Keratinocyte (primary cell): ENCODE measurements at regions not wholly inside any gene's neighbourhood (a gene's known extent, or its start where the extent isn't known, plus 50 kb on each side); places are given as distances from the start of the nearest gene placed in this dataset.

Experiments
- CTCF ChIP-seq, 3 experiments: IDR thresholded peaks in 1 of 3; conservative IDR thresholded peaks in 1 of 3; optimal IDR thresholded peaks in 1 of 3; 2 replicates in 2 of 3; 3 replicates in 1 of 3; pipeline versions ENCODE3 to v1.5.1; 2011; ENCODE audit warnings: low read length in 3 of 3, mild to moderate bottlenecking in 3 of 3, moderate library complexity in 2 of 3, control low read depth in 1 of 3, inconsistent platforms in 1 of 3; ENCODE audit not compliant: insufficient read depth in 2 of 3; ENCODE audit errors: extremely low read depth in 1 of 3
- EZH2 ChIP-seq: IDR thresholded peaks from one replicate; pipeline ENCODE4 v1.6.1; 2012; ENCODE audit warnings: inconsistent platforms, mild to moderate bottlenecking, low read length, moderate library complexity

- TF ChIP-seq CTCF (optimal IDR thresholded peaks at IDR 0.05 in 1 of 3, IDR thresholded peaks at IDR 0.05 in 1 of 3, conservative IDR thresholded peaks at IDR 0.05 in 1 of 3; ENCODE audit: extremely low read depth in 1 of 3, insufficient read depth in 2 of 3, low read length in 3 of 3) (no peak), EZH2 (no peak)
These were observed 325.0 kb downstream of the TLL1 start for GRCh38 chr4:166198041-166198440.
